ENCODE measurements at regions not wholly inside any gene's neighbourhood (a gene's known extent, or its start where the extent isn't known, plus 50 kb on each side); places are given as distances from the start of the nearest gene placed in this dataset.

- Histone ChIP-seq H3K27me3 (replicated peaks in 1 of 4; ENCODE audit: control insufficient read depth in 3 of 4, extremely low read depth in 1 of 4, insufficient read depth in 3 of 4, low read length in 3 of 4) (no peaks in the 10 kb centered on the region; a peak in 1 of 7 replicates), H3K4me1 (replicated peaks in 1 of 4; ENCODE audit: control insufficient read depth in 3 of 4, insufficient read depth in 4 of 4, low read length in 3 of 4) (peaks cover 0 to 3% (median 1%) of the 10 kb centered on the region in 4 experiments; a peak in 3 of 7 replicates), H2BK5ac (ENCODE audit: low read depth, low read length) (no peak overlapping the region), H3K14ac (ENCODE audit: insufficient read length) (no peak overlapping the region), H3K36me3 (ENCODE audit: control insufficient read depth in 2 of 4, insufficient read depth in 4 of 4, low read length in 3 of 4) (no peaks in the 10 kb centered on the region), H3K56ac (replicated peaks; ENCODE audit: insufficient read length, low read depth, low read length) (no peak overlapping the region), H4K5ac (ENCODE audit: insufficient read length, low read depth, low read length) (no peak overlapping the region), H4K20me1 (replicated peaks in 1 of 2; ENCODE audit: control insufficient read depth in 1 of 2, insufficient read depth in 2 of 2, low read length in 2 of 2) (no peaks in the 10 kb centered on the region), H2AFZ (ENCODE audit: low read length) (no peak overlapping the region), H3K79me1 (ENCODE audit: low read depth, low read length) (no peaks in the 10 kb centered on the region), H3K4me3 (ENCODE audit: extremely low read depth in 1 of 4, insufficient read depth in 2 of 4, low read depth in 3 of 4, low read length in 4 of 4) (no peak overlapping the region), H3K23ac (ENCODE audit: insufficient read length) (no peak overlapping the region), H3K23me2 (ENCODE audit: low read depth, low read length) (no peaks in the 10 kb centered on the region), H4K8ac (ENCODE audit: extremely low read depth, insufficient read depth, low read length) (no peak overlapping the region), H3K18ac (ENCODE audit: extremely low read depth, low read length) (no peak overlapping the region), H2AK5ac (ENCODE audit: low read depth, low read length) (no peak overlapping the region), H3K27ac (ENCODE audit: low read depth, low read length) (no peak overlapping the region), H2BK12ac (ENCODE audit: low read depth, low read length) (no peak overlapping the region), H3K4ac (replicated peaks; ENCODE audit: insufficient read length, low read depth, low read length) (no peak overlapping the region), H3K79me2 (ENCODE audit: control insufficient read depth in 1 of 2, insufficient read depth in 2 of 2, low read length in 2 of 2) (no peaks in the 10 kb centered on the region), H2BK20ac (ENCODE audit: low read length) (no peak overlapping the region), H4K91ac (replicated peaks; ENCODE audit: insufficient read length, low read length) (no peak overlapping the region), H2BK120ac (replicated peaks; ENCODE audit: low read depth, low read length) (no peak overlapping the region), H3K9me3 (ENCODE audit: insufficient read depth in 2 of 2, low read depth in 1 of 2, low read length in 1 of 2) (peaks cover 0 to 6% of the 10 kb centered on the region in 2 experiments; a peak in 1 of 4 replicates), H3K4me2 (ENCODE audit: insufficient read depth in 1 of 2, low read depth in 2 of 2, low read length in 2 of 2) (no peak overlapping the region; a peak in 1 of 4 replicates), H2BK15ac (ENCODE audit: low read length) (no peak overlapping the region), H3K9ac (replicated peaks in 1 of 4; ENCODE audit: extremely low read depth in 1 of 4, low read depth in 3 of 4, low read length in 3 of 4) (no peak overlapping the region)
- ChIA-PET CTCF (ENCODE audit: partially characterized antibody) (interaction anchor here (0.6 kb wide), 2 partner anchors 38 to 190 kb away, joined by 3 read pairs; no protein-coding TSS in a partner anchor), POLR2A (ENCODE audit: partially characterized antibody) (no interaction called here)
- no peak for FAIRE-seq
- no peak for DNase-seq (ENCODE audit: low read depth in 1 of 2, low spot score in 2 of 2)
- TF ChIP-seq MAX (IDR thresholded peaks at IDR 0.05) (no peak), CEBPB (IDR thresholded peaks at IDR 0.05; ENCODE audit: low read depth, low read length) (0 out of 2 replicates have a peak, but pooled peaks have one; percentile 1), TCF12 (IDR thresholded peaks at IDR 0.05; ENCODE audit: low read depth, low read length) (no peak), RXRA (IDR thresholded peaks at IDR 0.05; ENCODE audit: insufficient read depth, low read depth, low read length) (no peak), RBBP5 (IDR thresholded peaks at IDR 0.05; ENCODE audit: borderline replicate concordance, low read depth, low read length) (no peak), ATF3 (IDR thresholded peaks at IDR 0.05; ENCODE audit: insufficient read depth, low read depth, low read length) (no peak)
- WGBS, 2 experiments (ENCODE audit: extremely low coverage in 1 of 2, insufficient coverage in 1 of 2, insufficient read length in 1 of 2, insufficient replicate concordance in 2 of 2, low coverage in 1 of 2, low lambda C conversion rate in 2 of 2, missing lambda C conversion rate in 1 of 2), result 82% methylated on average over 6 of the region's 6 CpGs; no CpG with 5 or more reads in 1 of the 2 experiments
Measured at GRCh38 chr2:449246-450067, 161.6 kb upstream of the ALKAL2 start.
